HL-60 (cell line): ENCODE measurements at regions not wholly inside any gene's neighbourhood (a gene's known extent, or its start where the extent isn't known, plus 50 kb on each side); places are given as distances from the start of the nearest gene placed in this dataset.

Experiments used
- POLR2AphosphoS5 ChIP-seq: IDR thresholded peaks from 2 replicates; pipeline ENCODE4 v1.6.1; 2012; ENCODE audit warnings: low read depth
- SPI1 ChIP-seq: IDR thresholded peaks from 2 replicates; pipeline ENCODE4 v1.6.1; 2012; ENCODE audit warnings: low read depth, mild to moderate bottlenecking, borderline replicate concordance
- TF ChIP-seq, protein P1 (sequence below): IDR thresholded peaks from one replicate; pipeline ENCODE4 v1.5.1; 2011; ENCODE audit warnings: low read length, control low read depth, inconsistent platforms; ENCODE audit not compliant: insufficient read depth
- TF ChIP-seq, protein P2 (sequence below): IDR thresholded peaks from 2 replicates; pipeline ENCODE4 v1.6.1; 2012; ENCODE audit warnings: low read depth; ENCODE audit not compliant: insufficient replicate concordance

- TF ChIP-seq POLR2AphosphoS5 (no peak), SPI1 (no peak)
- TF ChIP-seq, protein P1, sequence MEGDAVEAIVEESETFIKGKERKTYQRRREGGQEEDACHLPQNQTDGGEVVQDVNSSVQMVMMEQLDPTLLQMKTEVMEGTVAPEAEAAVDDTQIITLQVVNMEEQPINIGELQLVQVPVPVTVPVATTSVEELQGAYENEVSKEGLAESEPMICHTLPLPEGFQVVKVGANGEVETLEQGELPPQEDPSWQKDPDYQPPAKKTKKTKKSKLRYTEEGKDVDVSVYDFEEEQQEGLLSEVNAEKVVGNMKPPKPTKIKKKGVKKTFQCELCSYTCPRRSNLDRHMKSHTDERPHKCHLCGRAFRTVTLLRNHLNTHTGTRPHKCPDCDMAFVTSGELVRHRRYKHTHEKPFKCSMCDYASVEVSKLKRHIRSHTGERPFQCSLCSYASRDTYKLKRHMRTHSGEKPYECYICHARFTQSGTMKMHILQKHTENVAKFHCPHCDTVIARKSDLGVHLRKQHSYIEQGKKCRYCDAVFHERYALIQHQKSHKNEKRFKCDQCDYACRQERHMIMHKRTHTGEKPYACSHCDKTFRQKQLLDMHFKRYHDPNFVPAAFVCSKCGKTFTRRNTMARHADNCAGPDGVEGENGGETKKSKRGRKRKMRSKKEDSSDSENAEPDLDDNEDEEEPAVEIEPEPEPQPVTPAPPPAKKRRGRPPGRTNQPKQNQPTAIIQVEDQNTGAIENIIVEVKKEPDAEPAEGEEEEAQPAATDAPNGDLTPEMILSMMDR = no peak
- TF ChIP-seq, protein P2, sequence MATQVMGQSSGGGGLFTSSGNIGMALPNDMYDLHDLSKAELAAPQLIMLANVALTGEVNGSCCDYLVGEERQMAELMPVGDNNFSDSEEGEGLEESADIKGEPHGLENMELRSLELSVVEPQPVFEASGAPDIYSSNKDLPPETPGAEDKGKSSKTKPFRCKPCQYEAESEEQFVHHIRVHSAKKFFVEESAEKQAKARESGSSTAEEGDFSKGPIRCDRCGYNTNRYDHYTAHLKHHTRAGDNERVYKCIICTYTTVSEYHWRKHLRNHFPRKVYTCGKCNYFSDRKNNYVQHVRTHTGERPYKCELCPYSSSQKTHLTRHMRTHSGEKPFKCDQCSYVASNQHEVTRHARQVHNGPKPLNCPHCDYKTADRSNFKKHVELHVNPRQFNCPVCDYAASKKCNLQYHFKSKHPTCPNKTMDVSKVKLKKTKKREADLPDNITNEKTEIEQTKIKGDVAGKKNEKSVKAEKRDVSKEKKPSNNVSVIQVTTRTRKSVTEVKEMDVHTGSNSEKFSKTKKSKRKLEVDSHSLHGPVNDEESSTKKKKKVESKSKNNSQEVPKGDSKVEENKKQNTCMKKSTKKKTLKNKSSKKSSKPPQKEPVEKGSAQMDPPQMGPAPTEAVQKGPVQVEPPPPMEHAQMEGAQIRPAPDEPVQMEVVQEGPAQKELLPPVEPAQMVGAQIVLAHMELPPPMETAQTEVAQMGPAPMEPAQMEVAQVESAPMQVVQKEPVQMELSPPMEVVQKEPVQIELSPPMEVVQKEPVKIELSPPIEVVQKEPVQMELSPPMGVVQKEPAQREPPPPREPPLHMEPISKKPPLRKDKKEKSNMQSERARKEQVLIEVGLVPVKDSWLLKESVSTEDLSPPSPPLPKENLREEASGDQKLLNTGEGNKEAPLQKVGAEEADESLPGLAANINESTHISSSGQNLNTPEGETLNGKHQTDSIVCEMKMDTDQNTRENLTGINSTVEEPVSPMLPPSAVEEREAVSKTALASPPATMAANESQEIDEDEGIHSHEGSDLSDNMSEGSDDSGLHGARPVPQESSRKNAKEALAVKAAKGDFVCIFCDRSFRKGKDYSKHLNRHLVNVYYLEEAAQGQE = no peak
Observed at GRCh38 chr9:1909322-1909721, 105.8 kb upstream of the SMARCA2 start.
